SH-SY5Y (cell line): ENCODE measurements at regions not wholly inside any gene's neighbourhood (a gene's known extent, or its start where the extent isn't known, plus 50 kb on each side); places are given as distances from the start of the nearest gene placed in this dataset.

Experiments
- GATA2 ChIP-seq: IDR thresholded peaks from 2 replicates; pipeline ENCODE4 v1.6.1; 2011; ENCODE audit warnings: mild to moderate bottlenecking, low read depth, low read length
- GATA3 ChIP-seq: IDR thresholded peaks from 2 replicates; pipeline ENCODE4 v1.6.1; 2011; ENCODE audit warnings: low read depth, mild to moderate bottlenecking, low read length, moderate library complexity

DNA sequence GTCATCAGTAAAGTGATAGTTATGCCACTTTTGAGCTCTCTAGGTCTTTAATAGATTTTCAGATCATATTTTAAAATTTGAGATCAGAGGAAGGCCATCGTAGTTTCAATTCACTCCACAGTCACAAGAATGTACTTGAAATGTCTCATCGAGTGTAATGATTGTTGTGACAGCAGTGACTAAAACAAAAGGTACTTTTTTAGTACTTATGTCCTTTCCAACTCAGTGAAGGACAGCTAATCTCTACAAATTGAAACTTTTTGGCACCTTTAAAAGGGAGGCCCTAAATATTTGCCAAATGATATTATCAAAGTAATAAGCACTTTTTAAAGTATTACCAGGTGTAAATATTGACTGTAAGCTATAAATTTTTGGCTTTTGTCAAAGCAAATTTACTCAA, 702.9 kb upstream of the GRM3 start:
- TF ChIP-seq GATA2, result no peak
- TF ChIP-seq GATA3, result no peak
